ENCODE measurements at regions not wholly inside any gene's neighbourhood (a gene's known extent, or its start where the extent isn't known, plus 50 kb on each side); places are given as distances from the start of the nearest gene placed in this dataset.
A peak's percentile ranks its signal among the peaks of the same experiment; 100 is the strongest.

- TF ChIP-seq CTCF (IDR thresholded peaks at IDR 0.05; ENCODE audit: low read depth, low read length), result no peak
- Histone ChIP-seq H3K9me3 (ENCODE audit: control insufficient read depth, insufficient read depth, low read length) (no peaks in the 10 kb centered on the region), H3K27ac (ENCODE audit: low read depth, low read length) (no peak overlapping the region), H3K27me3 (ENCODE audit: control insufficient read depth, insufficient read depth, low read length) (no peaks in the 10 kb centered on the region), H3K4me3 (ENCODE audit: low read depth, low read length) (no peak overlapping the region)
- no peak for DNase-seq (ENCODE audit: low read depth, low spot score)
- CTCF ChIA-PET, result no interaction called here
- POLR2A ChIA-PET, result no interaction called here
Measured at GRCh38 chr13:66214467-66214866, 1015.7 kb downstream of the PCDH9 start.

GRCh38 chr13:66212511-66212910, 1017.6 kb downstream of the PCDH9 start:
- Histone ChIP-seq H3K27me3 (ENCODE audit: control insufficient read depth, insufficient read depth, low read length) (no peaks in the 10 kb centered on the region), H3K27ac (ENCODE audit: low read depth, low read length) (no peak overlapping the region), H3K9me3 (ENCODE audit: control insufficient read depth, insufficient read depth, low read length) (no peaks in the 10 kb centered on the region), H3K4me3 (ENCODE audit: low read depth, low read length) (no peak overlapping the region)
- DNase-seq (ENCODE audit: low read depth, low spot score), result no peak
- TF ChIP-seq CTCF (IDR thresholded peaks at IDR 0.05; ENCODE audit: low read depth, low read length), result no peak
- CTCF ChIA-PET, result no interaction called here
- POLR2A ChIA-PET, result no interaction called here

- TF ChIP-seq CTCF (IDR thresholded peaks at IDR 0.05; ENCODE audit: low read depth, low read length), result no peak
- peak overlapping the region; percentile 33 for H3K4me3 ChIP-seq (ENCODE audit: low read depth, low read length)
- H3K27ac ChIP-seq (ENCODE audit: low read depth, low read length), result no peak overlapping the region
Measured at GRCh38 chr13:66210677-66211076, 1019.5 kb downstream of the PCDH9 start.

GRCh38 chr13:66208589-66208988, 1021.5 kb downstream of the PCDH9 start:
- TF ChIP-seq CTCF (IDR thresholded peaks at IDR 0.05; ENCODE audit: low read depth, low read length), result no peak
- ChIA-PET POLR2A (no interaction called here), CTCF (no interaction called here)
- DNase-seq (ENCODE audit: low read depth, low spot score), result no peak
- Histone ChIP-seq H3K9me3 (ENCODE audit: control insufficient read depth, insufficient read depth, low read length) (no peaks in the 10 kb centered on the region), H3K27me3 (ENCODE audit: control insufficient read depth, insufficient read depth, low read length) (no peaks in the 10 kb centered on the region), H3K27ac (ENCODE audit: low read depth, low read length) (no peak overlapping the region), H3K4me3 (ENCODE audit: low read depth, low read length) (no peak overlapping the region)

More at GRCh38 chr13:66210677-66211076, 1019.5 kb downstream of the PCDH9 start:
- H3K27me3 ChIP-seq (ENCODE audit: control insufficient read depth, insufficient read depth, low read length), result no peaks in the 10 kb centered on the region
- H3K9me3 ChIP-seq (ENCODE audit: control insufficient read depth, insufficient read depth, low read length), result no peaks in the 10 kb centered on the region
- ChIA-PET CTCF (no interaction called here), POLR2A (interaction anchor here (0.7 kb wide), 1 partner anchor 143 kb away, joined by 3 read pairs; no protein-coding TSS in a partner anchor)
- DNase-seq (ENCODE audit: low read depth, low spot score), result peak; percentile 50

- CTCF ChIA-PET, result no interaction called here
- POLR2A ChIA-PET, result no interaction called here
- DNase-seq (ENCODE audit: low read depth, low spot score), result no peak
- Histone ChIP-seq H3K27ac (ENCODE audit: low read depth, low read length) (no peak overlapping the region), H3K9me3 (ENCODE audit: control insufficient read depth, insufficient read depth, low read length) (no peaks in the 10 kb centered on the region), H3K27me3 (ENCODE audit: control insufficient read depth, insufficient read depth, low read length) (no peaks in the 10 kb centered on the region), H3K4me3 (ENCODE audit: low read depth, low read length) (no peak overlapping the region)
- TF ChIP-seq CTCF (IDR thresholded peaks at IDR 0.05; ENCODE audit: low read depth, low read length), result no peak
Measured at GRCh38 chr13:66207610-66208009, 1022.5 kb downstream of the PCDH9 start.

Measured in AG04450 (cell line).